T follicular helper cell (primary cell): ENCODE measurements at regions not wholly inside any gene's neighbourhood (a gene's known extent, or its start where the extent isn't known, plus 50 kb on each side); places are given as distances from the start of the nearest gene placed in this dataset.
"Not testable (repeated sequence)": the region's sequence is repeated elsewhere in the genome, so short reads cannot be mapped to it uniquely, and the experiment has no call there.

ENCODE experiments used
- DNase-seq: peaks from one replicate; pipeline ENCODE4 v3.0.0-alpha.2; 2020; ENCODE audit warnings: low read depth

DNA sequence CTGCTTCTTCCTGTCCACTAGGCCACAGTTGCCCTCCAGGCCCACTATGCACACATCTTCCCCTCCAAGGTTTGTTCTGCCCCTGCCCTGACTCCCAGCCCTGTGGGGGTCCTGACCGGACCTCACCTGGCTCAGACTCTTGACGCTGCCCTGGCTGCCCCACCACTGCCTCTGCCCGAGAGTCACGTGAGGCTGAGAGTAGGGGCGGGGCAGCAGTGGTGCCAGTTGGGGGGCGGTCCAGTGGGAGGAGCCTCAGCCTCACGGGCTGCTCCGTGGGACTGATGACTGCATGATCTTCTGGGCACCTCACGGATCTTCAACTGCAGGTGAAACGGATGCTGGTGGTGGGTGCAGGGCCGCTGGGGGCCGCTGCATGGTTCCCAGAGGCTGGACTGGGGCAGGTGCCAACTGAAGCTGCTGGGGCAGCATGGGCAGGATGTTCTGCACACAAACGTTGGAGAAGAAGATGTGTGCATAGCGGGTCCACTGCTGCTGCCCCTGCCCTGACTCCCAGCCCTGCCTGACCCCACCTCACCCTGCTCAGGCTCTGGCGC, 77.6 kb downstream of the HHIPL2 start:
- DNase-seq: not testable (repeated sequence)

DNA sequence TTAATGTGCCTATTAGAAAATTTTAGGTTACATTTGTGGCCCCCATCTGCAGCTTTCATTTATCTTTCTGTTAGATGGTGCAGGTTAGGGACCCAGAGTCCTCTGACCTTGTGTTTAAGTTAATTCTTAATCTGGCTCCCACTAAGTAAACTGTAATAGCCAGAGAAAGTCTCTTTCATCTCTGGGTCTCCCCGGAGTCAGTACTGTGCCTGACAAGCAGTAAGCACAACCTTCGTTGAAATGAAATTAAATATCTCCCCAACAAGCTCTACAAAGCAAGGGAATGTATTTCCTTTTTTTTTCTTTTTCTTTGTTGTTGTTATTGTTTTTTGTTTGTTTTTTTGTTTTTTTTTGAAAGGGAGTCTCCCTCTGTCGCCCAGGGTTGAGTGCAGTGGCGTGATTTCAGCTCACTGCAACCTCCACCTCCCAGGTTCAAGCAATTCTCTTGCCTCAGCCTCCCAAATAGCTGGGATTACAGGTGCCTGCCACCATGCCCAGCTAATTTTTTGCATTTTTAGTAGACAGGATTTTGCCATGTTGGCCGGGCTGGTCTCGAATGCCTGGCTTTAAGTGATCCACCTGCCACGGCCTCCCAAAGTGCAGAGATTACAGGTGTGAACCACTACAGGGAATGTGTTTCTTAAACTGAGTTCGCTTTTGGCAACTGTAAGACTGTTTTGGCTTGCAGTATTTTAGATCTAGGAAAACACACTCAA, 81.6 kb downstream of the HHIPL2 start:
- DNase-seq: no peak

GRCh38 chr1:222465211-222466041, 82.5 kb downstream of the HHIPL2 start:
- peak; percentile 45 for DNase-seq

- peak; percentile 55 for DNase-seq
Measured at GRCh38 chr1:222464841-222465210, 83.1 kb downstream of the HHIPL2 start.

DNA sequence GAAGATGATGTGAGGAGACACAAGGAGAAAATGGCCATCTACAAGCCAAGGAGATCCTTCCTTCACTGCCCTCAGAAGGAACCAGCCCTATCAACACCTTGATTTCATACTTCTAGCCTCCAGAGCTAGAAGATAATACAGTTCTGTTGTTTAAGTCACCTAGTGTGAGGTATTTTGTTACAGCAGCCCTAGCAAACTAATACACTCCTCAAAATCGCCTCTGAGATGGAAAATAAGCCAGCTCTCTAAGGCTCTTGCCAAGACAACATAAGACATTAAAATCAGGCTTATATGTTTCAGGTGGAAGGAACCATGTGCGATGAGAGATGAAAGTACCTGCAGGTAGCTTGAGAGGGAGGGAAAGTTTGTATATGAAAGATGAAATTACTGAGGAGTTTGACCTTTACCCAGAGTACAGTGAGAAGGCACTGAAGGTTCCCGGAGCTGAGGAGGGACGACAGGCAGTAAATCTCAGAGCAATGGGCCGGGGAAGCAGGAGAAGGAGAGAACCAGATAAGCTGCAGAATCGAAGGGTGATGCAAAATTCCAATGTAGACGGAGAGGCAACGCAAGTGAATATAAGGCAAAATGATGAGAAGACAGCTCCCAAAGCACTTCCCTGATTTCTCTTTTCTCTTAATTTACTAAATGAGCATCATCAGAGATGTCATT, 84.7 kb downstream of the HHIPL2 start:
- DNase-seq: no peak

DNA sequence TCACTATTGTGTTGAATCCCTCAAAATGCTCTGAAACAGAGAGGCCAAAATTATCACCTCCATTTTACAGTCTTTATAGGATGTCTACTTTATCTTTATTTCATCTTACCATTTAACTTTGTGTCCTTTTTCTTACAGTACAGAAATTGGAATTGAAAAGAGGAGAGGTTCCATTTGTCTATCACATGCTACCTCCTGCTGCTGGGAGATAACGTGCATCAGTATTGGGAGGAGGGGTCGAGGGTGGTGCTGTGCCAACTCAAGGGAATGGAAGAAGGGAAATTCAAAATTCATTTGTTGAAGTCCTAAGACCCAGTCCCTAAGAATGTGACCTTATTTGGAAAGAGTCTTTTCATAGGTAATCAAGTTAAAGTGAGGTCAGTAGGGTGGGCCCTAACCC, 85.3 kb downstream of the HHIPL2 start:
- no peak for DNase-seq

DNA sequence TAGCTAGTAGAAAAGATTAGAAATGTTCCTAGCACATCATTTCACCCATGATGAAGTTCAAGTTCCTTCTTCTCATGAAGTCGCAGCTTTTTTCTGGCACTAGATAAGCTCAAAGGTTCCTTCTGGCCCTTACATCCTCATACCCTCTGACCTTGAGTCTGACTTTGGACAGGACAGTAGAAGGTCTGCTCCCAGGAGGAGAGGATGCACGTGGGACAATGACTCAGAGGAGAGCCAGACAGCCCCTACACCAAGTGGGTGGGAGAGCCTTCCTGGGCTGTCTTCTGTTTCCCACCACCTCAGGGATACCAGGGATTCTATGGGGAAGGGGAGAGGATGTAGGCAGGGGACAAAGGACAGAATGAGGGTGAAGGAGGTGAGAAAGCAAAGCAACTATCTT, 86.0 kb downstream of the HHIPL2 start:
- DNase-seq: no peak

DNA sequence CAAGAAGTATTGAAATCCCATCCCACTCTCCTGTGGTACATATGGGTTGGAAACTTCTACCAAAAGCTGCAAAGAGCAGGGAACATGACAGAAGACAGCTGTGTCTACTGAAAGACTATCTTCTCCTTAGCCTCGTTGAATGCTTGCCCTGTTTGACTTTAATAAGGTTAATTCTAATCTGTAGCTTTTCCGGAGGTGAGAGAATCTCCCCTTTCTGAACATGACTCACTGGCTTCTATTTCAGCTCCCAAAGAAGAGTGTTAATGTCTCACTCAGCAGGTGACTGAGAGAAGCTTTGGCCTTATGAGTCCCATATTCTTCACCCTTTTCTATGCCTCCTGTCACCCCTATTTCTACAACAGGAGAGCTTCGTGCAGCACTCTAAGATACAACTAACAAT, 88.3 kb downstream of the HHIPL2 start:
- no peak for DNase-seq

DNA sequence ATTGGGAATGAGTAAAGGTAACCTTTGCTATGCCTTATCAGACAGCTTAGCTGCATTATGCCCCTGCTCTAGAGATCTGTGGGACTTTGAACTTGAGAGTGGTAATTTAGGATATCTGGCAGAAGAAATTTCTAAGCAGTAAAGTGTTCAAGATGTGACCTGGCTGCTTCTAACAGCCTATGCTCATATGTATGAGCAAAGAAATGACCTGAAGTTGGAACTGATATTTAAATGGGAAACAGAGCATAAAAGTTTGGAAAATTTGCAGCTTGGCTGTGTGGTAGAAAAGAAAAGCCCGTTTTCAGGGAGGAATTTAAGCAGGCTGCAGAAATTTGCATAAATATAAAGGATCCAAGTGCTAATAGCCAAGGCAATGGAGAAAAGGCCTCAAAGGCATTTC, 90.4 kb downstream of the HHIPL2 start:
- DNase-seq: no peak

GRCh38 chr1:222457084-222457483, 90.8 kb downstream of the HHIPL2 start:
- no peak for DNase-seq

DNA sequence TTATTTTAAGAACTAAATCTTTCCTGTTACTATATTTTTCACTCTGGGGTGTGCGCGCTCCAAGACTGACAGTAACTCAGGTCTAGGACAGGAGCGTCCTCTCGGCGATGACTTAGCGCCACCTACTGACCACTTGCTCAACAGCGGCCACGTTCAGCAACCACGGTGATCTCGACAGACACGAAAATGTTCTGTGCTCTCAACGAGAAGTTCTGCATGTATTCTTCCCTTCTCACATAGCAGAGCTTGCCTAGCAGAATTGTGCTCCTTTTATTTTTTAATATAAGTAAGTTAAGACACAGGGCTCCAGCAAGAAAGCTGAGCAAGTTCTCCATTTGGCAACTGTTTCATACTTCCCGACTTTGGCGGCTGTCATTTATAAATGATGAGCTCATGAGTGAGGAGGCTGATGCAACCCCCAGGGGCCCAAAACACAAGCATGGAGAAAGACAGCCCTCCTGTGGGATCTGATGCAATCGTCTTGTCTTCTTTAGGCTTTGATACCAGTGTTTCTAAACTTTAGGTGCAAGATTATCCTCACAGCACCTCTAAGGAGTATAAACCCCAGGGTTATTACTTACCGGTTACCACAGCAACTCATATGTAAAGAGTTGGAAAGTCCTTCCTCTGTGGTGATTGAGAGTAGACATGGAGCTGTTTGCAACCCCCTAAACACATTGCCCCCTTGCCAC, 92.6 kb downstream of the HHIPL2 start:
- DNase-seq: peak; percentile 71

- DNase-seq: no peak
Measured at GRCh38 chr1:222454782-222455181, 93.1 kb downstream of the HHIPL2 start.

- DNase-seq: no peak
Measured at GRCh38 chr1:222454186-222454585, 93.7 kb downstream of the HHIPL2 start.

GRCh38 chr1:222452031-222452430, 95.9 kb downstream of the HHIPL2 start:
- DNase-seq: no peak

GRCh38 chr1:222443566-222443965, 104.3 kb downstream of the HHIPL2 start:
- DNase-seq: no peak

GRCh38 chr1:222441066-222441465, 106.8 kb downstream of the HHIPL2 start:
- DNase-seq: no peak

GRCh38 chr1:222424826-222425225, 123.1 kb downstream of the HHIPL2 start:
- no peak for DNase-seq

DNA sequence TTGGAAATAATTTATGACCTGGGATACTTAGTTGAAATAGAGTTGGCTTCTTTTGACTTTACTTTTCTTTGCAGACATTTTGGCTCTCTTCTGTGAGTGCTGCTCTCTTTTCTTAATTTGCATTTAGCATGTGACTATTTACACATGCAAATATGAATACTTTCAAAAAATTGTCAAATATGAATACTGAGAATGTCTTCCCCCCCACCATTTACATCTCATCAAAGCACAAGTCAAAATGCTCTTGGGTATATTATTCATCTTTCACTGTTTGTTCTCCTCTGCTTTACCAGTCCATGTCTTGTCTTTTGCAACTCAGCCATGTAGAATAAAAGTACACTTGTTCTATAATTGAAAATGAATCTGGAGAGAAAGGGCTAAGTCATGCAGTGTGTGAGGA, 126.5 kb downstream of the HHIPL2 start:
- DNase-seq: no peak

DNA sequence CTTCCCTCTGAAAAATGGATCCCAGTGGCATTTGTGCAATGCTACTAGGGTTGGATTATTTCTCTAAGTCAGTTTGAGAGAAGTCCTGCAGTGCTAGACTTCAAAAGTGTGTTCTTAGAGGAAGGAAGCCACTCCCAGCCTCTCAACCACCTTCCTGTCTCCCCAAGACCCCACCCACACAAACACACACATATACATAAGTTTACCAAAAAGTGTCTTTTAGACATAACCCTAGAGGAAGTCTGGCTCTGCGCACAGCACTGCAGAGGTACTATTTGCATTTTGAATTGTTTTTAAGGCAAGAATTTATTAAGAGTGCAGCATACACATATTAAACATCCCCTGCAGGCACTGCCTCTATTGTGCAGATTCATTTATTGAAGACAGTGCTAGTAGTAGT, 127.3 kb downstream of the HHIPL2 start:
- peak; percentile 6 for DNase-seq

DNA sequence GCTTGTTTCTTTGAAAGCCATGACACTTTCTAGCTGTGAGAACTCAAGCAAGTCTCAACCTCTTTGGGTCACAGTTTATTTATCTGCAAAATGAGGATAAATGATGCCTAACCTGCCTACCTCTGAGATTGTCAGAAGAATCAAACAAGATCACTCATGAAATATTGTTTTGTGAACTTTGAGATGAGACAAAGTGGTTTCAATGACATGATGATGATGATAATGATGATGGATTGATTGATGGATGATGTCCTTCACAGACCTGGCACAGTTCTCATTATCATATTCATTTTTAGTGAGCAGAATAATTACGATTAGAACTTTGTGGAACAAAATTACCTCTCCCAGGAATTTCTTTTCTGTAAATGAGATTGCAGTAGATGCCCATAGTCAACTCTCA, 129.2 kb downstream of the HHIPL2 start:
- no peak for DNase-seq

DNA sequence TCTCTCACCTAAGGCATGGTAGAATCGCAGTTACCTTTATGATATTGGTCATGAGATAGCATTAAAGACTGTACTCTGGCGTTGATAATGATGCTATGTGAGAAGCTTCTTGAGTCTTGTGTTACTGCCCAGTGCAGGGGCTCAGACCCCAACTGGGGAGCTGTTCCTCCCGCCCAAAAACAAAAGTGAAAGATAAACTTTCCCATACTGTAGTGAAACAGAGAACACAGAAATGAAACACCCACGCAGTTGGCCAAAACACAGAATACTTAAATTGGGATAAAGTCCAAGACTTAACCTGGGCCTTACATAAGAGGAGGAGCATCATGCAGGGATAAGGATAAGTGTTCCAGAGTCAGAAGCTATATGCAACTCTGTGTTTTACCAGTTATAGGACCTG, 130.6 kb downstream of the HHIPL2 start:
- no peak for DNase-seq
